Kidney glomerular epithelial cell (primary cell): ENCODE measurements at regions not wholly inside any gene's neighbourhood (a gene's known extent, or its start where the extent isn't known, plus 50 kb on each side); places are given as distances from the start of the nearest gene placed in this dataset.

ENCODE experiments used
- DNase-seq: peaks from one replicate; lab custom pipeline; 2025; lab: John Stamatoyannopoulos, UW

DNA sequence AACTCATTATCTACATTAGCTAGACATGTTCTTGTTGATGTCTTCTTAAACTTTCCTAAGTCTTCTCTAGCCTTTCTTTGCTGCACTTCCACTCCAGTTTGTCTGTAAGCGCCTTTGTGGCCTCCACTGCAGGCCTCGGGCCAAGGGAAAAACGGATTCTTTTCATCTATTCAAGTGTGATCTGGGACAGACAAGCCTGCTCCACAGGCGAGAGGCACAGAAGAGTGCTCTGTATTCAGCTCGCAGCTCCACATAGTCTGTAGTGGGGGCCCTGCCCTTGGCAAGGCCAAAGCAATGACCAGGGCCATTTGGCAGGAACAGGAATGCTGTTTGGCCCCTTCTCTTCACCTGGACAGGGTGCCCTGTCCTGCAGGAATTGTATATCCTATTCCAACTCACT lies 84.1 kb upstream of the BARX2 start:
- no peak for DNase-seq

- no peak for DNase-seq
These were observed 84.7 kb upstream of the BARX2 start for GRCh38 chr11:129290966-129291365.

DNA sequence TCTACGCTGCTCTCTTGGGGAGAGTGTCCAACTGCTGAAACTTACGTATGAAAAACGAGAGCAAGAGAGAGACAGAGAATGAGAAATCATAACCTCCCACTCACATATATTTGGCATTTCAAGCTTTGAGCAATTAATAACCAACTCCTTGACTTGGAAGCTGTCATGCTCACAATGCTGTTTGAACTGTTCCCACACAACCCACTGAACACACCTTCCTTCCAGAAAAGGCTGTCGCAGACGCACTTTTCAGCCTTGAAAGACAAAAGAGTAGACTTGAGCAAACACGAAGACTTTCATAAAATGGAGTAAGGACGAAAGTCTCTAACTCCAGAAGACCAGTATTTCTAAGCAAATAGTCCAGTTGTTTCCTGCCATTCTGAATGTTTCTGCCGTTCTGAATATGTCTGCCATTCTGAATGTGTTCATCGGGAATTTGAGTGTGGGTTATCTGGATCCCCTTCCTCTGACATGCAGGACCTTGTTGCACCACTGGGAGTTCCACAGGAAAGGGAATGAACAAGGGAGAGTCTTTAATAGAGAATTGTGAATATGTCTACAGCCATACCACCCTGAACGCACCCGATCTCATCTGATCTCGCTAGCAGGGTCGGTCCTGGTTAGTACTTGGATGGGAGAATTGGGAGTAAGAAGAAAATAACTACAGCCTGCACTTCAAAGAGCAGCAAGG lies 86.2 kb upstream of the BARX2 start:
- DNase-seq, result peak; percentile 16

GRCh38 chr11:129287920-129288319 lies 87.7 kb upstream of the BARX2 start:
- no peak for DNase-seq

- no peak for DNase-seq
These were observed 88.8 kb upstream of the BARX2 start for GRCh38 chr11:129286813-129287212.

DNA sequence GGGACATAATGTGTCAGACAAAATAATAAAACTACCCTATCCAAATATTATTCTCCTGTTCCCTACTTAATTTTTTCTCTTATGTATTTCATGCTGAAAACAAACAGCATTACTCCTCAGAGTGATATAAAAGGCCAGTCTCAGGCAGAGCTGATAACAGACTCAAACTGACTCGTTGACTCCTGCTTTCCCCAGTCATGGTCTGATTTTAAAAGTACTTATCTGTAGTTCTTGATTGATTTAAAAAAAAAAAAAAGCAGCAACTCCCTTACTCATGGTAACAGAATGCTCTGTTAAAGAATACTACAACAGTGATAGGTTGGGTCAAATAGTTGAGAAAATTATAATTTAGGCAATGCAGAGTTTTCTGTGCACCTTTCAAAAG lies 90.3 kb upstream of the BARX2 start:
- no peak for DNase-seq

DNA sequence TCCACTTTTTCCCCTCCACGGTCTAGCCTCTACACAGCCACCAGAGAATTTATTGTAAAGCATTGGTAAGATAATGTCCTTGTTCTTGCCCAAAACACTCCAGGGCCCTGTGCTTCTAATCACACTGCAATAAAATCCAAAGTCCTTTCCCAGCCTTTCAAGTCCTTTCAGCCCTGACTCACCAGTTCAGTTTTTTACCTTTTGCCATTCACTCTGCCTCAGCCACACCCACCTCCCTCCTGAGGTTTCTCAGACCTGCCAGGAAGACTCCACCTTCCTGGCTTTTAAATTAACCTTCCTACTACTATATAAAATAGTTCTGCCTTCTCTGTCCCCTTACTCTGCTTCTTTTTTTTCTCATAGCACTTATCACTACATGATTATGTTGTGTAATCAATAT lies 91.0 kb upstream of the ARHGAP32 start:
- DNase-seq, result no peak

DNA sequence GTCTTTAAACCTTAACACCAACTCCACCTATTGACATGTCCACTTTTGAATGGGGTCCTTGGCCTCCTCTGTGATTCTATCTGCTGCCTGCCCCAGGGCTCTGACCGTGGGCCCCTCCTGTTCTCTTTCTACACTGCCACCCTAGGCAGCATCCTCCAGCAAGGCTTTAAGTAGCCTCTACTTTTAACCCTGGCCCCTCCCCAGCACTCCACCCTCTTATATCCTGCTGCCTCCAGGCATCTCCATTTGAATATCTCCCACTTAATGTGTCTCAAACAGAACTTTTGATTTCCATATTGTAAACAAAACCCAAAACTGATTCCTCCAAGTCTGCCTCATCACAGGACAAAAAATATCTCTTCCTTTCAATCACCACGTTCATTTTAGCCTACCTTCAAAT lies 90.5 kb upstream of the ARHGAP32 start:
- DNase-seq, result no peak

DNA sequence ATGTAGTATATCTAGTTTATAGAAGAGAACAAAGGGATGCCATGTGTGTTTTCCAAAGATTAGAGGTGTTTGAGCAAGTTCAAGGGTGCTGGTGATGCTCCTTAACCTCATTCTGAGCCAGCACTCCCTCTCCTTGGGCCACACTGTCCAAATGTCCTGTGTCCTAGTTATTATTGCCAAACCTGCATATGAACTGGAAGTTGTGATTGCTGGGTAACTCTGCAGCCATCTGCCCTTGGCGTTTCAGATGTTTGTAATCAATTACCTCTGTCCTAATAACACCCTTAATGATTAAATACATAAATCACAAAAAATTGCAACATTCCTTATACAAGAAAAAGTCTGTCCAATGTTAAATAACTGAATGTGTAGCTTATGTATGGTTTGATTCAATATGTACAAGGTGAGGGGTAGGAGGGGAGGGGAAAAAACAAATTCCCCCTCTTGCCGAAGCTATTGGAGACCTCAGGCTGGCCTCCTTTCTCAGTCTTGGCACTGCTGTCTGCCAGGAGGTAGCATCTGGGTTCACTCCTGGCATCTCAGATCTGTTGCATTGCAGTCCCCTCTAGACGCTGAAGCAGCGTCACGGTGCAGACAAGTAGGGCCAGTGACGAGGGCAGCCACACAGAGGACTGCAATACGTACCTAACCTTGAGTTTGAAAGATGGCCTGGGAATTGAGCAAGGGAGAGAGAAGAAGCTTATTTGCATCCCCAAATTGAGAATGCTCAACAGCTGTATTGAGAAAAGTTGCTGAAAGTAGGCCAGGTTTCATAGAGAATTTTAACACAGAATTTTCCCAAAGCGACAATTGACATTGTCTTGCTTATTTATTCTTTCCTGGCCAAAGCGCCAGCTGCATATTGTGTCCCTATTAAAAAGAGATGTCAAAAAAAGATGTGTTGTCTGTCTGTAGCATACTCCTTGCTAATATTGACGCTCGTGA lies 89.6 kb upstream of the ARHGAP32 start:
- DNase-seq, result no peak

- DNase-seq, result no peak
These were observed 88.1 kb upstream of the ARHGAP32 start for GRCh38 chr11:129280027-129280811.

GRCh38 chr11:129279326-129280026 lies 87.4 kb upstream of the ARHGAP32 start:
- DNase-seq, result peak; percentile 50

DNA sequence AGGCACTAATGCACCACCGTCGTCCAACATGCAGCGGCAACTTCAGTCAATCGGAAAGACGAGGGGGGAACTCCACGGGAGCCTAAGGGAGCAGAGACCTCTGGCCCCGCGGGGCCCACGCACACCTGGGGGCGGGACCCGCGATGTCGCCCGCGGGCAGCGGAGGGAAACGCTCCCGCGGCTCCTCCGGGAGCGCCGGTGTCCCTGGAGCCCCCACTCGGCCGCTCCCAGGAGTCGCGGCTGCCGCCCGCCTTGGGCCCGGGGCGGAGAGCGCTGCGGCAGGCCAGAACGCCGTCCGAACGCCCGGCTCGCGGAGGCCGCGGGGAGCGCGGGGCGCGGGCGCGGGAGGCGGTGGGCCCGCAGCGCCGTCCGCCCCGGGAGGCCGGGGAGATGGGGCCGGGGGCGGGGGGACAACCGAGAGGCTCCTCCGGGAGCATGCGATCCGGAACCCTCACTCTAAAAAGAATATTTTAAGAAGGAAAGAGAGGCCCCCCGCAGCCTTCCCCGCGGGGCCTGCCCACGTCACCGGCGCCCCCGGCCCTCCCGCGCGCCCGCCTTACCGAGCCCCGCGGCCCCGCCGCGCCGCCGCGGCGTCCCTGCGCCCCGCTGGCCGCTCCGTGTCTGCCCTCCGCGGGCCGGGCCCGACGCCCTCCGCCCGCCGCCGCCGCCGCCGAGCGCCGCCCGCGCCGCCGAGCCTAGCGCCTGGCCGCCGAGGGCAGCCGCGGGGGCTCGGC lies 86.6 kb upstream of the ARHGAP32 start:
- no peak for DNase-seq

DNA sequence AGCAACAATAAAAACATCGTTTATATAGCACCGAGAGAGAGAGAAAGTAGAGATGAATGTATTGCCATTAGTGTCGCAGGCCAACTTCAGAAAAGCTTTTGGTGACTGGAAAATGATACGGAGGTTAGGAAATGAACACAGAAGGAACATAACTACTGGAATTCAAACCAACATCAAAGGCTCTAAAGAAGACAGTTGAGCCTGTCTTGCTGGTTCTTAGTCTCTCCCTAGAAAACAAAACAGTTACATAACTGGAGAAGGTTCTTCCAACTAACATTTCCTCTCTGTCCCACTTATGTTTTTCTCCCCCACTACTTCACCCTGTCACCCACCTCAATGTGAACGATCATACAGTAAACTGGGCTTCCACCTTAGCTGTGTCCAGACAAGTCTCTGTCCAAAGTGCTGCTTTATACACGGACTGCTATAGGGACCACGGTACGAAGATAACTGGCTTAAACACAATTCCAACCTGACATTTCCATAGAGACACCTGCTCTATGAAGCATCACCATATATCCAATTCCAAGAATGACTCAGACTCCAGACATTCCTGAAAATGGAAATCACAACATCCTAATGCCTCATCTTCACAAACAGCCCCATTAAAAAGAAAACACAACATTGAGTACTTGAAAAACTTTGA lies 85.2 kb upstream of the ARHGAP32 start:
- DNase-seq, result peak; percentile 28

GRCh38 chr11:129275828-129276227 lies 83.7 kb upstream of the ARHGAP32 start:
- no peak for DNase-seq

DNA sequence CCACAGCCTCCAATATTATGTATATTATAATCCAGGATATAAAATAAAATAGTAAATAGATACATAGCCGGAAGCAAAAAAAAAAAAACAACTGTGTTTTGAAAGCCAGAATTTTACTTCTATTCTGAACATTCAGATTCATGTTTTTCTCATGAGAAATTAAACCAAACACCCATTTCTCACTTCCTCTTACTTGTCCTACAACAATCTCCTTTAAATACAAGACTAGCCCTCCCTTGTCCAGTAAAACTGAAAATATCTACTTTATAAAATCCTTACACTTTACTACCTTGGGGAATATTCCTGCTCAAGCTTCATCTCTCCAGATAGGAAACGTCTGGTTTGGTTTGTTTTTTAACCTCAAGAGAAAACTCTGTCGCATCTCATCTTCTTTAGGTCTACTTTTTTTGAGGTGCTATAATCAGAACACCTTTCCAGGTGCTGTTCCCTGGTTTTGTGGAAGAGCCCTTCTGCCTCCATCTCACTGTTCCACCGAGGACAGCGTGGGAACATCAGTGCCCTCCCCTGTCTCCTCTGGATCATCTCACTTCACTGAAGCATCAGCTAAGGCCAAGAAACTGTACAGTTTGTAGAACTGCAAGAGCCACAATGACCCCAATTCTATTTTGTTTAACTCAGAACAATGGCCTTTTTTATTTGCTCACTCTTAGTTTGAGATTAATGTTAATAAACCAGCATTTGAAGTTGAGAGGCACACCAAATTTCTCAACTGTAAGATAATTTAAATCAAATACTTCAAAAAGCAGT lies 82.0 kb upstream of the ARHGAP32 start:
- no peak for DNase-seq

- DNase-seq, result no peak
These were observed 81.2 kb upstream of the ARHGAP32 start for GRCh38 chr11:129273322-129273721.

DNA sequence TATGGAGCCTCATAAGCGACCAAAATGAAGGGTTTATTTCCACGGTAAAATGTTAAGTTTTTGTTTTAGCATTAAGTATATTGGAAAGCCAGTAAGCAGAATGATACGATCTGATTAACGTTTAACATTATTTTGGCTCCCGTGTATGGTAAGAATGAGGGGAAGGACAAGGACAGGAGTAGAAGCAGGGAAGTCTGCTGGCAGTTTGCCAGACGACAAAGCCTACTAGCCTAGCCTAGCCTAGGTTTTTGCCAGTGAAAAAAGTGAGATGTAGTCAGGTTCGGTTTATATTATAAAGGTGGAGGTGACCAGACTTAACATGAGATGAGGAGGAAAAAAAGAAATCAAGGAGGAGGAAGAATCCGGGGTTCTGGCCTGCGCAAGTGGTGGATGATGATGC lies 78.9 kb upstream of the ARHGAP32 start:
- DNase-seq, result no peak

- no peak for DNase-seq
These were observed 78.3 kb upstream of the ARHGAP32 start for GRCh38 chr11:129270446-129270845.

DNA sequence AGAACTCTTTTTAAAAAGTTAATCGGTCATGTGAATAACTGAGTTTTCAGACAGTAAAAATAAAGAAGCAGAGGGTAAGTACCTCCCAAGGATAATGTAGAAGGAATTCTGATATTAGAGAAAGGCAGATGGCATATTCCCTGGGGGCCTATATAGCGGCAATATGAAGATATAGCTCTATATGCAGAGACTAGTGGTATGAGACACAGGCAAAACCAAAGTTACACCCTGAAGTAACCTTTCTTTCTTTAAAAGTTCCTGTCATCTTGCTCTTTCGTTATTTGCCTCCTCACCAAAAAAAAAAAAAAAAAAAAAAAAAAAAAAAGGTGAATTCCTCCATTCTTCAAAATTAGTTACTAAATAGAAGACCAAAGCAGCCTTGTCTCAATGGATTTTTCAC lies 76.2 kb upstream of the ARHGAP32 start:
- no peak for DNase-seq

GRCh38 chr11:129267716-129268115 lies 75.6 kb upstream of the ARHGAP32 start:
- no peak for DNase-seq
